Stimulated activated memory B cell treated with anti-CD40 and anti-IgM and Interleukin-4, amounts not matched to agents 10 μg/mL and 1 μg/mL and 100 μg/mL, for 72 hours (primary cell): ENCODE measurements at regions not wholly inside any gene's neighbourhood (a gene's known extent, or its start where the extent isn't known, plus 50 kb on each side); places are given as distances from the start of the nearest gene placed in this dataset.

ENCODE experiments used
- ATAC-seq: fragments of 150-1000 bp; cut with Tn5 transposase; 2 replicates; pipeline ENCODE4 v1.10.0; 2021
- H3K27ac Mint-ChIP-seq: one replicate; pipeline ENCODE4 v1.8.0; 2022; ENCODE audit warnings: mild to moderate bottlenecking, mixed read lengths
- H3K27me3 Mint-ChIP-seq: one replicate; pipeline ENCODE4 v1.8.0; 2022; ENCODE audit warnings: mixed read lengths
- H3K36me3 Mint-ChIP-seq: one replicate; pipeline ENCODE4 v1.8.0; 2022; ENCODE audit warnings: mixed read lengths
- H3K4me1 Mint-ChIP-seq: one replicate; pipeline ENCODE4 v1.8.0; 2022; ENCODE audit warnings: mixed read lengths
- H3K4me3 Mint-ChIP-seq: one replicate; pipeline ENCODE4 v1.8.0; 2022; ENCODE audit warnings: mild to moderate bottlenecking, moderate library complexity, mixed read lengths
- H3K9me3 Mint-ChIP-seq: one replicate; pipeline ENCODE4 v1.8.0; 2022; ENCODE audit warnings: mixed read lengths

DNA sequence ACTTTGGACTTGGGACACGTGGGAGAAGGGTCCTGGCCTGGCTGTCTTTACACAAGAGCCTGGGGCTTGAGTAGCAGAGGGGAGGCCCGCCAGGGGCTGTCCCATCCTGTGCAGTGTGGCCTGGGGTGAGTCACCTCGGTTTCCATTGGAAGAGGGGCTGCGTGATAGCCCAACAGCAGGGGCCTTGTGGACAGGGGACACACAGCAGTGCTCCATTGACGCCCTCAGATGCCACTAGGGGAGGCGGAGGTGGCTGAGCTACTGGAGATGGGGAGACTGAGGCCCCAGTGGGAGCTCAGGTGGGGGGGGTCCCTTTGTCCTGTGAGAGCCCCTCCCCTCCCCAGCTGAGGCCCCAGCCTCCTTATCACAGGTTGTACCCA, 50.0 kb upstream of the RNU6ATAC start:
- Mint-ChIP-seq H3K27me3 (peaks cover 36% of the 10 kb centered on the region), H3K27ac (no peak overlapping the region), H3K9me3 (peaks cover 4% of the 10 kb centered on the region), H3K36me3 (no peaks in the 10 kb centered on the region), H3K4me3 (no peak overlapping the region), H3K4me1 (peaks cover 6% of the 10 kb centered on the region)
- ATAC-seq: no peak

DNA sequence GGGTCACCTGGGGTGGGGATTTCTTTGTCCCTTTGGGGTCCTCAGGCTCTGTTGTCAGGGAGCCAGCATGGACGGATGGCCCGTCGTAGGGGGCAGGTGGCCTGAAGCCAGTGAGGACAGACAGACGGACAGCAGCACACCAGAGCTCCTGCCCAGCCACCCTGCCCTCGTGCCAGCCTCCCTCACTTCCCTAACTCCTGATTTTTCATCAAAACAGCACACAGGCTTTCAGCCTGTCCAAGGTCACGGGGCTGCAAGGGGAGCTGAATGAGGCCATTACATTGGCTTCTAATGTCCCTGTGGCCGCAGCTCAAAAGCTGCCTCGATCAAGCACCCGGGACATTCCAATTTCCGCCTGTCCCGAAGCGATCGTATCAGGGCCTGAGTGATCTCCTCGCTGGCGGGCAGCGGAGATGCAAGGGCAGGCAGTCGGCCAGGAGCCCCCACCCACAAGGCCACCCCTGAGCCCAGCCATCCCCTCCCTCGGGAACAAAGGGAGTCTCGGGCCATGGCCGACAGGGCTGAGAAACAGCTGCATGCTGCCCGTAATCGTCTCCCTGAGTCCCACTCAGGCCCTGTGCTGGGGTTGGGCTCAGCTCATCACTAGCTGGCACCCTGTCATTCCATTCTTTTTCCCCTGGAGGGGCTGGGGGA, 50.5 kb upstream of the RNU6ATAC start:
- ATAC-seq: no peak
- Mint-ChIP-seq H3K27ac (no peak overlapping the region), H3K4me1 (peaks cover 6% of the 10 kb centered on the region), H3K9me3 (peaks cover 4% of the 10 kb centered on the region), H3K27me3 (peaks cover 32% of the 10 kb centered on the region), H3K4me3 (no peak overlapping the region), H3K36me3 (no peaks in the 10 kb centered on the region)

DNA sequence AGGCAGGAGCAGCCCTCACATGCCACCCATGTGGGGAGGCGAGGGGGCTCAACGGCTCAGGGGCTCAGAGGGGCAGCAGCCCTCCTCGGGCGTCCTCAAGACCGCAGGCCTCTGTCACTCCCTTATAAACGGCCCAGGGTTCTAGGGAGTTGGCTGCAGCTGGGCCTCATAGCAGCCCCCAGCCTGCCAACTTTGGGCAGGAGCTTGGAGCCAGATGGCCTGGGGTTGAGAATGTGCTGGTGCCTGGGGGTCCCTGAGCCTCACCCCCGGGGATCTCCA, 51.0 kb upstream of the RNU6ATAC start:
- Mint-ChIP-seq H3K9me3 (peaks cover 4% of the 10 kb centered on the region), H3K27me3 (peaks cover 32% of the 10 kb centered on the region), H3K4me1 (peaks cover 6% of the 10 kb centered on the region), H3K4me3 (no peak overlapping the region), H3K27ac (no peak overlapping the region), H3K36me3 (no peaks in the 10 kb centered on the region)
- ATAC-seq: no peak

DNA sequence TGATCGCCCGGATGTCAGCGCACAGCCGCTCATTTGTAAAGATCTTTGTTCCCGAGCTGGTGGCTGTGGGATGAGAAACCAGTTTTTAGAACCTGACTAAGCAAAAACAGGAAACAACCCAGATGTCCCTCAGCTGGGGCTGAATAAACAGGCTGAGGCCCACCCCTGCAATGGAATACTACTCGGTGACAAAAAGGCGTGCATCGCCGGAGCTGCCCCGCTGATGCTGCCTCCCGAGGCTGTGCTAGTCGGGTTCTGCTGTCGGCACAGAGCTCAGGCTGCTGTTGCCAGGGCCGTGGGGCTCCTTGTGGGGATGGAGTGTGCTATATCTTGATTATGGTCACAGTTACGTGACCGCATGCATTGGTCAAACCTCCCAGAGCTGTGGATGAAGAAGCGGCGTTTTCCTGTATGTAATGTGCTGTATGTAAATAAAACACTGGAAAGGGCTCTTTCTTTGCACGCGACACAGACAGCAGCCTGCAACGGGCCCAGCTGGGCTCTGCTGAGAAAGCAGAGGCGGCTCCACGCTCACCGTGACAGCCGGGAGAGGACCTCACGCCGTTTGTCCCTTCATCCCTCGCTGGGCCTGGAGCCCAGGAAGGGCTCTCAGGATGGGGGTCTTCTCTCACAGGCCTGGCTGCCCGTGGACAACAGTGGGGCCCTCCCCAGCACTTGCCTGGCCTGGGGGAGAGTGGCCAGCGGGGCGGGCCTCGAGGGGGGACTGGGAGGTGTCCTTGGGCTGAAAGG, 51.5 kb upstream of the RNU6ATAC start:
- ATAC-seq: no peak
- Mint-ChIP-seq H3K9me3 (peaks cover 4% of the 10 kb centered on the region), H3K4me1 (peaks cover 6% of the 10 kb centered on the region), H3K27ac (no peak overlapping the region), H3K4me3 (no peak overlapping the region), H3K27me3 (peaks cover 32% of the 10 kb centered on the region), H3K36me3 (no peaks in the 10 kb centered on the region)

DNA sequence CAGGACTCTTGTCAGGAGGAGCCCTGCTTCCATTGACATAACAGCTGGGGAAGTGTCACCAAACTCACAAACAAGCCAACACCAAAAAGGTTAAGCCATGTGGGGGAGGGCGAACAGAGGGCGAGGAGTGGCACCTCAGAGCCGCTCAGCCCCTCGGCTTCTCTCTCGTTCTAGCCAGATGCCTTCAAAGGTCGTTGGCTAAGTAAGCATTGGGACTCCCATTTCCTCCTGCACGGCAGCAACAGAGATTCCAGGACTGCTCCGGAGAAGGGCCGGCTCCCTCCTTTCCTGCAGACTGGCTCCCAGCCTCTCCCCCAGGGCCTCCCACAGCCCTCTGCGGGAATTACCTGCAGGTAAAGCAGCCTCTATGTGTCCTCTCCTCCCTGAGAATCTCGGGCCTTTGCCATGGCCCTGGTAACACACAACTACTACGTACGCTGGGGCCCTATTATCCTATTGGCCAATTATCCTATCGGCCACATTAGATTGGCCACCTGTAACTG, 52.1 kb upstream of the RNU6ATAC start:
- Mint-ChIP-seq H3K36me3 (no peaks in the 10 kb centered on the region), H3K4me1 (peaks cover 6% of the 10 kb centered on the region), H3K4me3 (no peak overlapping the region), H3K9me3 (peaks cover 4% of the 10 kb centered on the region), H3K27ac (no peak overlapping the region), H3K27me3 (peaks cover 29% of the 10 kb centered on the region)
- ATAC-seq: no peak

DNA sequence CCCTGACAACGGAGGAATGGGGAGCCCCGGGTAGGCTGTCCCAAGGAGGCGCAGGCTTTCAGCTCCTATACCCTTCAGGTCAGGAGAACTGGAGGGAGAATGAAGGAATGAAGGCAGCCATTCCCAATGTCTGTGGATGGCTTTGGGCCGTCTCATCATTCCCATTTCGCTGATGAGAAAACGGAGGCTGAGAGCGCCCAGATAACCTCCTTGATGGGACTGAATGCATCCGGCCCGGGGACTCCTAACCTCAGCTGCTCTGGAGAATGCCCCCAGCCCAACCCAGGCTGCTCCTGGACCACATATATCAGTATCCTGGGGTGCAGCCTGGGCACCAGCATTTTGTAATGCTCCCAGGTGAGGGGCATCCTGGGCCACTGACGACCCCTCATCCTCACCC, 52.6 kb upstream of the RNU6ATAC start:
- Mint-ChIP-seq H3K4me3 (no peak overlapping the region), H3K9me3 (peaks cover 4% of the 10 kb centered on the region), H3K27ac (no peak overlapping the region), H3K4me1 (peaks cover 6% of the 10 kb centered on the region), H3K36me3 (no peaks in the 10 kb centered on the region), H3K27me3 (peaks cover 24% of the 10 kb centered on the region)
- no peak for ATAC-seq

DNA sequence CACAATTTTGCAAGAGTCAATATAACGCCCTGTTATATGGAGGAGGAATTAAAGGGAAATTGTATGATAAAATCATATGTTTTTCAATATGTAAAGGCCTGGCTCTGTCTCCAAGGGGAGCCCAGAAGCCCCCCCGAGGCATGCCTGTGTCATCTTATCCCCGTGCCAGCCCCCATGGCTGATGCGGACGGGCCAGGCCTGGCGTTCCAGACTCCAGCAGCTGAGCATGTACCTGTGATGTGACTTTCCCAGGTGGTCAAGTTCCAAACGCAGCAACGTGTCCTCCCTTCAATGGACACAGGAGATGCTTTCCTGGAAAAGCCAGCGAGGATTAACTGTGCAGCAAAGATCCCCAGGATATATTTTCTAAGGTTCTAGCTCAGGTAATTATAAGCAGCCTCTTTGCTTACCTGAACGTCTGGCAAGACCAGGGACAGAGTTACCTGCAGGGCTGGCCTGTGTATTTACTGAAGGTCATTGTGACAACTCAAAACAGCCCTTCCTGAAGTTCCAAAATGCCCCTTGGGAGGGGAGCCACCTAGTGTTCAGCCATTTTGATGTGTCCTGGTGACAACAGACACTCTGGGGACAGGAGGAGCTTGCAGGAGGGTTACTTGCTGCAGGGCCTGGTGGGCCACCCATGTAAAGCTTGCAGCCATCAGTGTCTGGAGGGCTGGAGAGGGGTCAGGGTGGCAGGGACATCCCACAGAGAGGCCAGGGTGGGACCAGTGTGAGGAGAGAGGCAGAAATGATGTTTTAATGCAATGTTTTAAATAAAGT, 53.3 kb upstream of the RNU6ATAC start:
- H3K9me3 Mint-ChIP-seq: peaks cover 4% of the 10 kb centered on the region
- no peak overlapping the region for H3K4me3 Mint-ChIP-seq
- no peak overlapping the region for H3K27ac Mint-ChIP-seq
- ATAC-seq: no peak
- H3K4me1 Mint-ChIP-seq: peaks cover 6% of the 10 kb centered on the region
- no peaks in the 10 kb centered on the region for H3K36me3 Mint-ChIP-seq
- H3K27me3 Mint-ChIP-seq: peaks cover 18% of the 10 kb centered on the region

DNA sequence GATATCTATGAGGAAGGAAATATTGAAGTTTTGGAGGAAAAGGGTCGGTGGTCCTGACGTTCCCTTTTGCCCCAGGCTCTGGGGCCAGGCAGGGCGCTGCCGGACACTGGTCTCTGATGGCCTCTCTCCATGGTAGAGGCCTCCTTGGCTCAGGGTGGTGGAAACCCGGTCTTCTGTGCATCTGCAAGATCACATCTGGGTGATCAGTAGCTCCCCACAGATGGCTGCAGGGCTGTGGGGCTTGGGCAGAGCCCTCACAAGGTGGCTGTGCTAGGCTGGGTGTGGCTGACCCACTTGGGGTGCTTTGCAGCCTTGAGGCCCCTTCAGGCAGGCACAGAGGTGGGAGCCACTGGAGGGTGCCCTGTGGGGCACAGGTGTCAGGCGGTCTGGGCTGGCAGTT, 53.9 kb upstream of the RNU6ATAC start:
- H3K27ac Mint-ChIP-seq: no peak overlapping the region
- peaks cover 6% of the 10 kb centered on the region for H3K4me1 Mint-ChIP-seq
- H3K27me3 Mint-ChIP-seq: peaks cover 18% of the 10 kb centered on the region
- H3K36me3 Mint-ChIP-seq: no peaks in the 10 kb centered on the region
- no peaks in the 10 kb centered on the region for H3K9me3 Mint-ChIP-seq
- ATAC-seq: no peak
- H3K4me3 Mint-ChIP-seq: no peak overlapping the region

DNA sequence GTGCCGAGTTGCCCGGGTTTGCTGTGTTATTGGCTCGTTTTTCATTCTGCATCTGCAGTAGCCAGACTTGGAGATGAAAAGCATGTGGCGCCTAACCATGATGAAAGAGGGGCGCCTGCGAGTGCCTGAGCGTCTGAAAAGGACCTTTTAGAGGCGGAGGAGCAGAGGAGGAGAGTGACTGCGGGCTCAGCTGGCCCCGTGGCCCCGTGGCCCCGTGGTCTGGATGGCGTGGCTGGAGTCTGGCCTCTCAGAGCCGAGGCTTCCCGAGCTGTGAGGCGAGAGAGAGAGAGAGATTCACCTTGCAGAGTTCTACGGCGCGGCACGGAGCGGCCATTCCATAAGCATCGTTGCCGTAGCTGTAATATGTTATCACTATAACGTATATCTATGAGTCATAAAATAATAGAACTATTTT, 55.3 kb upstream of the RNU6ATAC start:
- H3K9me3 Mint-ChIP-seq: no peaks in the 10 kb centered on the region
- ATAC-seq: no peak
- H3K27me3 Mint-ChIP-seq: peaks cover 14% of the 10 kb centered on the region
- peaks cover 6% of the 10 kb centered on the region for H3K4me1 Mint-ChIP-seq
- no peak overlapping the region for H3K27ac Mint-ChIP-seq
- H3K36me3 Mint-ChIP-seq: no peaks in the 10 kb centered on the region
- no peak overlapping the region for H3K4me3 Mint-ChIP-seq

DNA sequence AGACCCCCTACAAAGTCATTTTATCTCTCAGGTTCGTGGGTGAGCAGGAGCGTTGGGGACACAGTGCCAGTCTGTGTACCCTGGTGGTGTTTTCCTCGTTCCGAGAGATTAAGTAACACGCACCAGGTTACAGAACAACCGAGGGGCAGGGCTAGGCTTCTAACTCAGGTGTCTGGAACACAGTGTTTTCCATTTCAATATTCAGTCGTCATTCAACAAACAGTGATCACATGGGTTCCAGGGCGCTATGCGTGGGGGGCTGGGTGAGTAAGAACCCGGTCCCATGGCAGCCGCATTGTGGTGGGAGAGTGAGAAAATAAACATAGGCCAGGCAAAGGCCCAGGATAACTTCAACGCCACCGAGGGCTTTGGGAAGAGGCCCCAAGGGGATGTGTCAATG, 55.9 kb upstream of the RNU6ATAC start:
- H3K4me3 Mint-ChIP-seq: no peak overlapping the region
- no peaks in the 10 kb centered on the region for H3K9me3 Mint-ChIP-seq

DNA sequence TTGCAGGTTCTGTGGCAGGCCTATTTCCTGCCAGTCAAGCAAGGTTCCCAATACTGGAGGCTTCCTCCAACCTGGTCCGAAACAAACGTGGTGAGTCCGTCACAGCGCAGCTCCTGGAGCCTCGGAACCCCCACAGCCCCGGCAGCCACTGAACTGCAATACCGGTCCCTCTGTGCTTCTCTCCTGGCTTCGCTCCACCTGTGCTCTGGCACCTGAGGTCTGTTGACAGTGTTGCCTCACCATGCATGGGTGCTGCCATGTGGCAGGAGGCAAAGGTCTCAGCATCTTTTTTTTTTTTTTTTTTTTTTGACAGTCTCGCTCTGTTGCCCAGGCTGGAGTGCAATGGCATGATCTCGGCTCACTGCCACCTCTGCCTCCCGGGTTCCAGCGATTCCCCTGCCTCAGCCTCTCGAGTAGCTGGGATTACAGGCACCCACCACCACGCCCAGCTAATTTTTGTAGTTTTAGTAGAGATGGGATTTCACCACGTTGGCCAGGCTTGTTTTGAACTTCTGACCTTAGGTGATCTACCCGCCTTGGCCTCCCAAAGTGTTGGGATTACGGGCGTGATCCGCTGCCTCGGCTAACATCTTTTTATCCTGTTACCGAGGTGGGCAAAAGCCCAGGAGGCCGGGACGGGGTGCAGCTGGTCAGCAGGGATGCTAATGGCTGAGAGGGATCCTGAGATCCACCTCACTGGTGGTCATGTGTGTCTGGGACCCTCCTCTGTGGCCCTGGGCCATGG, 57.1 kb upstream of the RNU6ATAC start:
- no peak overlapping the region for H3K4me3 Mint-ChIP-seq
- no peaks in the 10 kb centered on the region for H3K4me1 Mint-ChIP-seq
- no peaks in the 10 kb centered on the region for H3K9me3 Mint-ChIP-seq
- H3K27ac Mint-ChIP-seq: no peak overlapping the region
- no peak for ATAC-seq
- H3K27me3 Mint-ChIP-seq: peaks cover 23% of the 10 kb centered on the region
- H3K36me3 Mint-ChIP-seq: no peaks in the 10 kb centered on the region

More for the DNA sequence above, 55.9 kb upstream of the RNU6ATAC start:
- peaks cover 6% of the 10 kb centered on the region for H3K4me1 Mint-ChIP-seq
- no peak for ATAC-seq
- no peak overlapping the region for H3K27ac Mint-ChIP-seq
- H3K27me3 Mint-ChIP-seq: peaks cover 16% of the 10 kb centered on the region
- H3K36me3 Mint-ChIP-seq: no peaks in the 10 kb centered on the region

DNA sequence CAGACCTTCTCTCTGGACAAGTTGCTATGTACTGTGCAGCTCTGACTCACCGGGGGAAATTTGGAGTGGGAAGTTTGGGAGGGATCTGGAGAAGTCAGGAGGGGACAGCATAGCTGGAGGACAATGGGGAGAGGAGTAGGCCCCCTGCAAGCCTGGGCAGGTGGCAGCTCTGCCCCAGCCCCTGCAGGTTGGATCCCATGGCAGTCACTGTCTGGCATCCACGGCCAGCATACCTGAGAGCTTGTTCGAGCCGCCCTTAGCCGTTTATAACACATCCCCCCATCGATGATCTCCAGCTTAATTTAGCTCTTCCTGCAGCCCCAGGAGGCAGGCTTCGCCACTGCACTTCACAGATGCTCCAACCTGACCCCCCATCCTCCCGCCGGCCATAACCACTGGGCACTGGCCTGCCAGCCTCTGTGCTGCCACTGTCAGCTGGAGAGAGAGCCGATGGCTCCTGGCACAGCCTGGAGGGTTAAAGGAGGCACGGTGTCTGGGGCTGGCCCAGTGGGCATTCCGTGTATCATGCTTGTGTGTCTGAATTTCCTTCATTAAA, 57.7 kb upstream of the RNU6ATAC start:
- Mint-ChIP-seq H3K27ac (no peak overlapping the region), H3K4me3 (no peak overlapping the region), H3K36me3 (no peaks in the 10 kb centered on the region), H3K4me1 (no peaks in the 10 kb centered on the region), H3K9me3 (no peaks in the 10 kb centered on the region), H3K27me3 (peaks cover 28% of the 10 kb centered on the region)
- ATAC-seq: no peak

DNA sequence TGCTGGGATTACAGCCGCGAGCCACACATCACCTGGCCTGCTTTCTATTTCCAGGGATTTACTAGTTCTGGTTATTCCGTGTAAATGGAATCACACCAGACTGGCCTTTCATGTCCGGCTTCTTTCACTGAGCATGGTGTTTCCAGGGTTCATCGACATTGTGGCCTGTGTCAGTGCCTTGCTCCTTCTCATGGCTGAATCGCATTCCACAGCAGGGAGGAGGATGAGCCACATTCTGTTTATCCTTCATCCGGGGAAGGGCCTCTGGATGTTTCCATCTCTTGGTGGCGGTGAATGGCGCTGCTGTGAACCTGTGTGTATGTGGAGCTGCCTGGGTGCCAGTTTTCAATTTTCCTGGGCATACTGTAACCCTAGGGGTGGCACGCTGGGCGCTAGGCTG, 58.7 kb upstream of the RNU6ATAC start:
- no peaks in the 10 kb centered on the region for H3K36me3 Mint-ChIP-seq
- H3K27ac Mint-ChIP-seq: no peak overlapping the region
- no peak for ATAC-seq
- no peaks in the 10 kb centered on the region for H3K4me1 Mint-ChIP-seq
- H3K27me3 Mint-ChIP-seq: peaks cover 34% of the 10 kb centered on the region
- no peak overlapping the region for H3K4me3 Mint-ChIP-seq
- H3K9me3 Mint-ChIP-seq: no peaks in the 10 kb centered on the region

DNA sequence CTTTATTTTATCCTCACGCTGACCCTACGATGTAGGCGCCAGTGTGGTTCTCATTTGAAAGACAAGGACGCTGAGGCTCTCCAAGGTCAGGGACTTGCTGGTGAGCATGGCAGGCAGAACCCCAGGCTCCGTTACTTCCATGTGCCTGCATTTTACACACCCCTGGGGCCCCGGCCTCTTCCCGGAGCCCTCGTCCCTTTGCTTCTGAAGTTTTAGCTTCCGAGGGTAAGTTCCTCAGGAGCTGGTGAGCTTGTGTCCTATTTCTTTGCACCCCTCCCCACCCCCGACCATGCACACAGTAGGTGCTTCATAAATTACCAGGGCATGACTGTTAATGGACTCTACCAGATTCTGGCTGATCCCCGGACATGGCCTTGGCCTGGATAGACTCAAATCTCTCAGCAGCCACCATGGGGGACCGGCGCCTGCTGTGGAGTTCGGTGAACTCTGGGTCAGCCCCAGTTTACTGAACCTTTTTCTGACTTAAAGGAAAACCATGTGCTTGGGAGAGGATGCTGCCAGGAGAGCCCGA, 59.3 kb upstream of the RNU6ATAC start:
- H3K36me3 Mint-ChIP-seq: no peaks in the 10 kb centered on the region
- ATAC-seq: no peak
- H3K27ac Mint-ChIP-seq: no peak overlapping the region
- H3K9me3 Mint-ChIP-seq: no peaks in the 10 kb centered on the region
- peaks cover 40% of the 10 kb centered on the region for H3K27me3 Mint-ChIP-seq
- H3K4me3 Mint-ChIP-seq: no peak overlapping the region
- no peaks in the 10 kb centered on the region for H3K4me1 Mint-ChIP-seq

DNA sequence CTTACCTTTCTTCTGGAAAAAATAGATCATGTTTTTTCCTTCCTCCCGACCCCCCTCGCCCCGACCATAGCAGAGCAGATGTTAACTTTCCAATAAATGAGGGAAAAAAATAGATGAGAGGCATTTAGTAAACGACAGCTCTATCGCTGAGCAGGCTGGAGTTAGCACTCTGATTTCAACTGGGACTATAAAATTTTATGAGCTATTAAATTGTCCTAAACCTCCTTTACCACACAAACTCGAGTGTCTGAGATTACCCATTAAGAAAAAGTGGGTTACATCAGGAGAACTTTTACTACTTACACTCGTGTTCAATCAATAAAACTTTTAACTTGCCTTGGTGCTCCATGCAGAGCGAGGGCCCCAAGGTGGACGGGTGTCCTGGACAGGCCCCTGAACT, 59.8 kb upstream of the RNU6ATAC start:
- no peak overlapping the region for H3K4me3 Mint-ChIP-seq
- peaks cover 44% of the 10 kb centered on the region for H3K27me3 Mint-ChIP-seq
- no peak overlapping the region for H3K27ac Mint-ChIP-seq
- H3K4me1 Mint-ChIP-seq: no peaks in the 10 kb centered on the region
- no peak for ATAC-seq
- no peaks in the 10 kb centered on the region for H3K9me3 Mint-ChIP-seq
- H3K36me3 Mint-ChIP-seq: no peaks in the 10 kb centered on the region
